DND-41 (cell line): ENCODE measurements at regions not wholly inside any gene's neighbourhood (a gene's known extent, or its start where the extent isn't known, plus 50 kb on each side); places are given as distances from the start of the nearest gene placed in this dataset.

Source experiments
- CTCF ChIP-seq: IDR thresholded peaks from 2 replicates; pipeline ENCODE4 v1.5.1; 2012; ENCODE audit warnings: borderline replicate concordance, low read length, moderate library complexity, mild to moderate bottlenecking; ENCODE audit not compliant: poor library complexity, severe bottlenecking; ENCODE audit errors: extremely low read depth
- EZH2 ChIP-seq: IDR thresholded peaks from 3 replicates; pipeline ENCODE4 v1.6.1; 2012; ENCODE audit warnings: borderline replicate concordance, low read depth, mild to moderate bottlenecking, moderate library complexity, low read length, inconsistent platforms; ENCODE audit not compliant: severe bottlenecking

- TF ChIP-seq CTCF (no peak), EZH2 (no peak)
Observed at GRCh38 chr4:176953021-176953420, 160.3 kb upstream of the VEGFC start.
